GM23338 (cell line): ENCODE measurements at regions not wholly inside any gene's neighbourhood (a gene's known extent, or its start where the extent isn't known, plus 50 kb on each side); places are given as distances from the start of the nearest gene placed in this dataset.

ENCODE experiments used
- CREB1 ChIP-seq: fragments of 250-450 bp; sonication (Bioruptor Pico); IDR thresholded peaks from 2 replicates; pipeline ENCODE4 v1.5.0; 2020; ENCODE audit warnings: low read depth, mild to moderate bottlenecking, moderate library complexity
- EZH2 ChIP-seq: fragments of 200-600 bp; sonication (generic); IDR thresholded peaks from one replicate; pipeline ENCODE4 v1.8.0; 2017; ENCODE audit warnings: antibody characterized with exemption, mild to moderate bottlenecking, low read depth; ENCODE audit not compliant: unreplicated experiment
- JUNB ChIP-seq: IDR thresholded peaks from one replicate; pipeline ENCODE4 v1.6.1; 2016; ENCODE audit warnings: antibody characterized with exemption; ENCODE audit not compliant: unreplicated experiment
- POLR2AphosphoS5 ChIP-seq: IDR thresholded peaks from 2 replicates; pipeline ENCODE4 v1.6.1; 2016; ENCODE audit warnings: antibody characterized with exemption, low read depth
- STAT1 ChIP-seq: IDR thresholded peaks from one replicate; pipeline ENCODE4 v1.6.1; 2016; ENCODE audit warnings: antibody characterized with exemption; ENCODE audit not compliant: unreplicated experiment
- TF ChIP-seq, protein P1 (sequence below): fragments of 250-450 bp; sonication (Bioruptor Pico); IDR thresholded peaks from 2 replicates; pipeline ENCODE4 v1.5.0; 2020; ENCODE audit warnings: mild to moderate bottlenecking, moderate library complexity
- TF ChIP-seq, protein P2 (sequence below), 2 experiments: fragments of 200-600 bp in 1 of 2; sonication (generic) in 1 of 2; conservative IDR thresholded peaks; 2 replicates each; pipeline versions ENCODE4 v1.5.1 to v1.6.1; 2016 to 2017; ENCODE audit warnings: antibody characterized with exemption in 2 of 2, low read depth in 2 of 2, mild to moderate bottlenecking in 2 of 2, moderate library complexity in 1 of 2
- TF ChIP-seq, protein P3 (sequence below): IDR thresholded peaks from 2 replicates; pipeline ENCODE4 v1.6.1; 2016; ENCODE audit warnings: antibody characterized with exemption

DNA sequence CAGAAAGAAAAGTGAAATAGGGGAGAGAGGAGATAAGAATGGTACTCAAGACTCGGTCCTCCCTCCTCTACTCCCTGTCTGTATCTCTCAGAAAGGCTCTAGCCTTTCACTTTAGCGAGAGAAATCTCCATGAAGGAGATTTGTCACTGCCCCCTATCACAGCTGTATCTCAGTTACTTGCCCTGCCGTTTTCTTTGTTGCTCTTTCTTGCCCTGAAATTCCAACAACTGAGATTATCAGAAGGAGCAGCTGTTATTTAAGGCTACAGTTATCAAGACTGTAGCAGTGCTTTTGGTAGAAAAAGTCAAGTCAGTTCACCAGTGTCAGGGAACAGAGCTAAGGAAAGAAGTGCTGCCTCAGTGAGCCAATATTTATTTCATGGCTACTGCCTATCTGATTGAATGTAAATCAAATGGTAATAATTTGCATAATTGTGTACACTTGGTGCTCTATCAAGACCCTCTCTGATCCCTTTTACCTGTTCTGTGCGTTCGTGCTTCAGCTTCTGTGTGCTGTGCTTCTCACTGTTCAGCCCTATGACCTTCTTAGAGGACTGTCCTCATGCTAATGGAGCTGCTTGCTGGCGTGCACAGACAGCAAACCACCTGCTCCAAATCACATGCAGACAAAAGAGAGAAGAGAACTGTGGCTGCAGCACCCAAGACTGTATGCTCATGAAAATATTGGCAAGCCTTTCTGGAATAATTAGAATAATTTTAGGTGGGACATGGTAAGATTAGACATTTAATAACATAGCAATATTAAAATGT is 180.2 kb upstream of the FAM3C start (continued):
- TF ChIP-seq, protein P1, sequence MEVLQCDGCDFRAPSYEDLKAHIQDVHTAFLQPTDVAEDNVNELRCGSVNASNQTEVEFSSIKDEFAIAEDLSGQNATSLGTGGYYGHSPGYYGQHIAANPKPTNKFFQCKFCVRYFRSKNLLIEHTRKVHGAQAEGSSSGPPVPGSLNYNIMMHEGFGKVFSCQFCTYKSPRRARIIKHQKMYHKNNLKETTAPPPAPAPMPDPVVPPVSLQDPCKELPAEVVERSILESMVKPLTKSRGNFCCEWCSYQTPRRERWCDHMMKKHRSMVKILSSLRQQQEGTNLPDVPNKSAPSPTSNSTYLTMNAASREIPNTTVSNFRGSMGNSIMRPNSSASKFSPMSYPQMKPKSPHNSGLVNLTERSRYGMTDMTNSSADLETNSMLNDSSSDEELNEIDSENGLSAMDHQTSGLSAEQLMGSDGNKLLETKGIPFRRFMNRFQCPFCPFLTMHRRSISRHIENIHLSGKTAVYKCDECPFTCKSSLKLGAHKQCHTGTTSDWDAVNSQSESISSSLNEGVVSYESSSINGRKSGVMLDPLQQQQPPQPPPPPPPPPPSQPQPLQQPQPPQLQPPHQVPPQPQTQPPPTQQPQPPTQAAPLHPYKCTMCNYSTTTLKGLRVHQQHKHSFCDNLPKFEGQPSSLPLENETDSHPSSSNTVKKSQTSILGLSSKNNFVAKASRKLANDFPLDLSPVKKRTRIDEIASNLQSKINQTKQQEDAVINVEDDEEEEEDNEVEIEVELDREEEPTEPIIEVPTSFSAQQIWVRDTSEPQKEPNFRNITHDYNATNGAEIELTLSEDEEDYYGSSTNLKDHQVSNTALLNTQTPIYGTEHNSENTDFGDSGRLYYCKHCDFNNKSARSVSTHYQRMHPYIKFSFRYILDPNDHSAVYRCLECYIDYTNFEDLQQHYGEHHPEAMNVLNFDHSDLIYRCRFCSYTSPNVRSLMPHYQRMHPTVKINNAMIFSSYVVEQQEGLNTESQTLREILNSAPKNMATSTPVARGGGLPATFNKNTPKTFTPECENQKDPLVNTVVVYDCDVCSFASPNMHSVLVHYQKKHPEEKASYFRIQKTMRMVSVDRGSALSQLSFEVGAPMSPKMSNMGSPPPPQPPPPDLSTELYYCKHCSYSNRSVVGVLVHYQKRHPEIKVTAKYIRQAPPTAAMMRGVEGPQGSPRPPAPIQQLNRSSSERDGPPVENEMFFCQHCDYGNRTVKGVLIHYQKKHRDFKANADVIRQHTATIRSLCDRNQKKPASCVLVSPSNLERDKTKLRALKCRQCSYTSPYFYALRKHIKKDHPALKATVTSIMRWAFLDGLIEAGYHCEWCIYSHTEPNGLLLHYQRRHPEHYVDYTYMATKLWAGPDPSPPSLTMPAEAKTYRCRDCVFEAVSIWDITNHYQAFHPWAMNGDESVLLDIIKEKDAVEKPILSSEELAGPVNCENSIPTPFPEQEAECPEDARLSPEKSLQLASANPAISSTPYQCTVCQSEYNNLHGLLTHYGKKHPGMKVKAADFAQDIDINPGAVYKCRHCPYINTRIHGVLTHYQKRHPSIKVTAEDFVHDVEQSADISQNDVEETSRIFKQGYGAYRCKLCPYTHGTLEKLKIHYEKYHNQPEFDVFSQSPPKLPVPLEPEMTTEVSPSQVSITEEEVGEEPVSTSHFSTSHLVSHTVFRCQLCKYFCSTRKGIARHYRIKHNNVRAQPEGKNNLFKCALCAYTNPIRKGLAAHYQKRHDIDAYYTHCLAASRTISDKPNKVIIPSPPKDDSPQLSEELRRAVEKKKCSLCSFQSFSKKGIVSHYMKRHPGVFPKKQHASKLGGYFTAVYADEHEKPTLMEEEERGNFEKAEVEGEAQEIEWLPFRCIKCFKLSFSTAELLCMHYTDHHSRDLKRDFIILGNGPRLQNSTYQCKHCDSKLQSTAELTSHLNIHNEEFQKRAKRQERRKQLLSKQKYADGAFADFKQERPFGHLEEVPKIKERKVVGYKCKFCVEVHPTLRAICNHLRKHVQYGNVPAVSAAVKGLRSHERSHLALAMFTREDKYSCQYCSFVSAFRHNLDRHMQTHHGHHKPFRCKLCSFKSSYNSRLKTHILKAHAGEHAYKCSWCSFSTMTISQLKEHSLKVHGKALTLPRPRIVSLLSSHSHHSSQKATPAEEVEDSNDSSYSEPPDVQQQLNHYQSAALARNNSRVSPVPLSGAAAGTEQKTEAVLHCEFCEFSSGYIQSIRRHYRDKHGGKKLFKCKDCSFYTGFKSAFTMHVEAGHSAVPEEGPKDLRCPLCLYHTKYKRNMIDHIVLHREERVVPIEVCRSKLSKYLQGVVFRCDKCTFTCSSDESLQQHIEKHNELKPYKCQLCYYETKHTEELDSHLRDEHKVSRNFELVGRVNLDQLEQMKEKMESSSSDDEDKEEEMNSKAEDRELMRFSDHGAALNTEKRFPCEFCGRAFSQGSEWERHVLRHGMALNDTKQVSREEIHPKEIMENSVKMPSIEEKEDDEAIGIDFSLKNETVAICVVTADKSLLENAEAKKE (CRISPR knock-in tag), result no peak
- TF ChIP-seq STAT1 (no peak), CREB1 (CRISPR knock-in tag) (no peak), EZH2 (no peak), JUNB (no peak), POLR2AphosphoS5 (no peak)
- TF ChIP-seq, protein P2, sequence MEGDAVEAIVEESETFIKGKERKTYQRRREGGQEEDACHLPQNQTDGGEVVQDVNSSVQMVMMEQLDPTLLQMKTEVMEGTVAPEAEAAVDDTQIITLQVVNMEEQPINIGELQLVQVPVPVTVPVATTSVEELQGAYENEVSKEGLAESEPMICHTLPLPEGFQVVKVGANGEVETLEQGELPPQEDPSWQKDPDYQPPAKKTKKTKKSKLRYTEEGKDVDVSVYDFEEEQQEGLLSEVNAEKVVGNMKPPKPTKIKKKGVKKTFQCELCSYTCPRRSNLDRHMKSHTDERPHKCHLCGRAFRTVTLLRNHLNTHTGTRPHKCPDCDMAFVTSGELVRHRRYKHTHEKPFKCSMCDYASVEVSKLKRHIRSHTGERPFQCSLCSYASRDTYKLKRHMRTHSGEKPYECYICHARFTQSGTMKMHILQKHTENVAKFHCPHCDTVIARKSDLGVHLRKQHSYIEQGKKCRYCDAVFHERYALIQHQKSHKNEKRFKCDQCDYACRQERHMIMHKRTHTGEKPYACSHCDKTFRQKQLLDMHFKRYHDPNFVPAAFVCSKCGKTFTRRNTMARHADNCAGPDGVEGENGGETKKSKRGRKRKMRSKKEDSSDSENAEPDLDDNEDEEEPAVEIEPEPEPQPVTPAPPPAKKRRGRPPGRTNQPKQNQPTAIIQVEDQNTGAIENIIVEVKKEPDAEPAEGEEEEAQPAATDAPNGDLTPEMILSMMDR (conservative IDR thresholded peaks at IDR 0.05; ENCODE audit: low read depth in 2 of 2), result no peak
- TF ChIP-seq, protein P3, sequence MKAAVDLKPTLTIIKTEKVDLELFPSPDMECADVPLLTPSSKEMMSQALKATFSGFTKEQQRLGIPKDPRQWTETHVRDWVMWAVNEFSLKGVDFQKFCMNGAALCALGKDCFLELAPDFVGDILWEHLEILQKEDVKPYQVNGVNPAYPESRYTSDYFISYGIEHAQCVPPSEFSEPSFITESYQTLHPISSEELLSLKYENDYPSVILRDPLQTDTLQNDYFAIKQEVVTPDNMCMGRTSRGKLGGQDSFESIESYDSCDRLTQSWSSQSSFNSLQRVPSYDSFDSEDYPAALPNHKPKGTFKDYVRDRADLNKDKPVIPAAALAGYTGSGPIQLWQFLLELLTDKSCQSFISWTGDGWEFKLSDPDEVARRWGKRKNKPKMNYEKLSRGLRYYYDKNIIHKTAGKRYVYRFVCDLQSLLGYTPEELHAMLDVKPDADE, result no peak
